Osteocyte (in vitro differentiated cells): ENCODE measurements at regions not wholly inside any gene's neighbourhood (a gene's known extent, or its start where the extent isn't known, plus 50 kb on each side); places are given as distances from the start of the nearest gene placed in this dataset.

Experiments used
- DNase-seq: peaks from one replicate; pipeline ENCODE4 v3.0.0; 2021; ENCODE audit warnings: mixed read lengths; ENCODE audit not compliant: unreplicated experiment; ENCODE audit errors: extremely low spot score
- H3K27ac Mint-ChIP-seq: one replicate; pipeline ENCODE4 v1.8.0; 2021; ENCODE audit warnings: mild to moderate bottlenecking, mixed read lengths; ENCODE audit not compliant: unreplicated experiment
- H3K27me3 Mint-ChIP-seq: one replicate; pipeline ENCODE4 v1.8.0; 2021; ENCODE audit warnings: mixed read lengths; ENCODE audit not compliant: unreplicated experiment
- H3K36me3 Mint-ChIP-seq: one replicate; pipeline ENCODE4 v1.8.0; 2021; ENCODE audit warnings: mixed read lengths; ENCODE audit not compliant: unreplicated experiment
- H3K4me1 Mint-ChIP-seq: one replicate; pipeline ENCODE4 v1.8.0; 2021; ENCODE audit warnings: mixed read lengths; ENCODE audit not compliant: unreplicated experiment
- H3K4me3 Mint-ChIP-seq: one replicate; pipeline ENCODE4 v1.8.0; 2021; ENCODE audit warnings: mild to moderate bottlenecking, moderate library complexity, mixed read lengths; ENCODE audit not compliant: unreplicated experiment
- H3K9me3 Mint-ChIP-seq: one replicate; pipeline ENCODE4 v1.8.0; 2021; ENCODE audit warnings: mixed read lengths; ENCODE audit not compliant: unreplicated experiment
- CTCF ChIP-seq: fragments of 200-600 bp; sonication (generic); IDR thresholded peaks from 2 replicates; pipeline ENCODE4 v1.5.0; 2021; ENCODE audit warnings: antibody characterized with exemption, mild to moderate bottlenecking, moderate library complexity

GRCh38 chr4:26201120-26201519 lies 119.7 kb upstream of the RBPJ start:
- peaks cover 38% of the 10 kb centered on the region for H3K27me3 Mint-ChIP-seq
- no peaks in the 10 kb centered on the region for H3K9me3 Mint-ChIP-seq
- H3K4me1 Mint-ChIP-seq, result peaks cover 17% of the 10 kb centered on the region
- H3K36me3 Mint-ChIP-seq, result no peaks in the 10 kb centered on the region
- DNase-seq, result no peak
- H3K4me3 Mint-ChIP-seq, result no peak overlapping the region
- H3K27ac Mint-ChIP-seq, result no peak overlapping the region
- TF ChIP-seq CTCF, result no peak

GRCh38 chr4:26204249-26204825 lies 116.5 kb upstream of the RBPJ start:
- no peak for TF ChIP-seq CTCF
- Mint-ChIP-seq H3K4me1 (peaks cover 21% of the 10 kb centered on the region), H3K27ac (no peak overlapping the region), H3K27me3 (peaks cover 33% of the 10 kb centered on the region), H3K4me3 (no peak overlapping the region), H3K36me3 (no peaks in the 10 kb centered on the region), H3K9me3 (no peaks in the 10 kb centered on the region)
- DNase-seq, result no peak

- no peak overlapping the region for H3K4me3 Mint-ChIP-seq
- peaks cover 35% of the 10 kb centered on the region for H3K27me3 Mint-ChIP-seq
- TF ChIP-seq CTCF, result no peak
- no peak for DNase-seq
- no peaks in the 10 kb centered on the region for H3K36me3 Mint-ChIP-seq
- no peak overlapping the region for H3K27ac Mint-ChIP-seq
- no peaks in the 10 kb centered on the region for H3K9me3 Mint-ChIP-seq
- H3K4me1 Mint-ChIP-seq, result peaks cover 21% of the 10 kb centered on the region
Measured at GRCh38 chr4:26204911-26205370, 115.9 kb upstream of the RBPJ start.

GRCh38 chr4:26206339-26206738 lies 114.5 kb upstream of the RBPJ start:
- no peak overlapping the region for H3K4me3 Mint-ChIP-seq
- peaks cover 35% of the 10 kb centered on the region for H3K27me3 Mint-ChIP-seq
- H3K27ac Mint-ChIP-seq, result peak overlapping the region; percentile 76
- no peak for TF ChIP-seq CTCF
- DNase-seq, result no peak
- H3K4me1 Mint-ChIP-seq, result peaks cover 21% of the 10 kb centered on the region
- H3K36me3 Mint-ChIP-seq, result no peaks in the 10 kb centered on the region
- no peaks in the 10 kb centered on the region for H3K9me3 Mint-ChIP-seq

GRCh38 chr4:26206999-26207398 lies 113.8 kb upstream of the RBPJ start:
- no peak for DNase-seq
- TF ChIP-seq CTCF, result no peak
- Mint-ChIP-seq H3K9me3 (no peaks in the 10 kb centered on the region), H3K36me3 (no peaks in the 10 kb centered on the region), H3K27me3 (peaks cover 28% of the 10 kb centered on the region), H3K4me3 (no peak overlapping the region), H3K27ac (peak overlapping the region; percentile 76), H3K4me1 (peaks cover 21% of the 10 kb centered on the region)
